Adrenal gland (tissue), 5 donors: ENCODE measurements at regions not wholly inside any gene's neighbourhood (a gene's known extent, or its start where the extent isn't known, plus 50 kb on each side); places are given as distances from the start of the nearest gene placed in this dataset.

Source experiments
- CTCF ChIP-seq, 6 experiments: fragments of 450-650 bp in 4 of 6; fragments of 200-600 bp in 2 of 6; sonication (generic) in 1 of 6; IDR thresholded peaks; 1 replicate in 5 of 6; 2 replicates in 1 of 6; pipeline versions ENCODE4 v1.5.1 to v1.8.0; 2016 to 2021; ENCODE audit warnings: antibody characterized with exemption in 6 of 6, mild to moderate bottlenecking in 2 of 6, moderate library complexity in 1 of 6
- POLR2A ChIP-seq, 2 donors: fragments of 450-650 bp; IDR thresholded peaks; one replicate each; pipeline ENCODE4 v1.6.1; 2017; ENCODE audit warnings: antibody characterized with exemption in 2 of 2, mild to moderate bottlenecking in 2 of 2, moderate library complexity in 1 of 2
- donor health status: DM: no; HTN: no; CAD: no.

GRCh38 chr5:74252044-74252443 is 388.5 kb downstream of the ENC1 start:
- TF ChIP-seq CTCF (IDR thresholded peaks at IDR 0.05) (no peak), POLR2A (IDR thresholded peaks at IDR 0.05) (no peak)
